Activated T-cell treated with anti-CD3 and anti-CD28 coated beads for 24 hours (primary cell): ENCODE measurements at regions not wholly inside any gene's neighbourhood (a gene's known extent, or its start where the extent isn't known, plus 50 kb on each side); places are given as distances from the start of the nearest gene placed in this dataset.

Experiments
- DNase-seq: peaks from one replicate; pipeline ENCODE4 v3.0.0-alpha.2; 2020; ENCODE audit warnings: low read depth

DNA sequence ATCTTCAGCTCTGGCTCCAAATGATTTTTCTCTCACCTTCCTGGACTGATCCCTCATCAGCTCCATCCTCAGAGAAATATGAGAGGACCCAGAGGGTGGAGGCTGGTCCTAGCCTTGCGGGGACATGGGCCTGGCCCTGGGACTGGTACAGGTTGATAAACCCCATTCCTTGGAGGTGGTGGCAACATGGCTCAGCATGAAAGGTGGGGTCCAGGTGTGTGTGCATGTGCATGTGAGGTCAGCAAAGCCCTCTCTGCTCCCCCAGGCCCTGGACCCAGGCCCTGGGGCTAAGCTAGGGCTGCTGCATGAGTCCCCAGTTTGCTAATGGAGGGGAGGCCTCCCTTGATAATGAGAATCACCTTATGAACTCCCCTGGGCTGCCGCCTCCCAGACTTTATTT is 363.1 kb downstream of the MATN1 start:
- DNase-seq: no peak

DNA sequence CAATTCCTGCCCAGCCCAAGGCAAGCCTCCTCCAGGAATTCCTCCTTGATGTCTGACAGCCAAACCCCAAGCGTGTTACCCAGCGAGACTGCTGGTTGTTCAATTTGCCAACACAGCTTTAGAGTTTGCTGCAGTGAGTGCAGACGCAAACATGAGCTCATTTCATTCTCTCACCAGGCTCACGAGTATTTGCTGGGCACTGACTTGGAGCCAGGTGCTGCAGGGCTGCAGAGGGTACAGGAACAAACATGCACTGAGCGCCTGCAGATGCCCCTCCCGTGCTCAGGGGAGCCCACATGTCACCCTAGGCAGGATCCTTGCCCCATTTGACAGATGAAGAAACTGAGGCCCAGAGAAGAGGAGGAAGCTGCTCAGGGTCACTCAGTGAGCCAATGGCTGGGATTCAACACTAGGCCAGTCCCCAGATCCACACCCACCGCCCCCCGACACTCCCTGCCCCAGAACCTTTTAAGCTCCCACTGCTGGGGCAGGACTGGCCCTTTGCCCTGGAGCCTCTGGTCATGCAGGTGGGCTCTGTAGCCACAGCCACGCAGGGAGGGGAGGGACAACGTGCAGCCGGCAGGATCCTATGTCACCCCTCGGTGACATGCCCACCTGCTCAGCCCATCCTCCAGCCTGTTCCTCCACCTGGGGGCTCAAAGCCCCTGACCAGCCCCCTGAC is 363.7 kb downstream of the MATN1 start:
- DNase-seq: no peak

DNA sequence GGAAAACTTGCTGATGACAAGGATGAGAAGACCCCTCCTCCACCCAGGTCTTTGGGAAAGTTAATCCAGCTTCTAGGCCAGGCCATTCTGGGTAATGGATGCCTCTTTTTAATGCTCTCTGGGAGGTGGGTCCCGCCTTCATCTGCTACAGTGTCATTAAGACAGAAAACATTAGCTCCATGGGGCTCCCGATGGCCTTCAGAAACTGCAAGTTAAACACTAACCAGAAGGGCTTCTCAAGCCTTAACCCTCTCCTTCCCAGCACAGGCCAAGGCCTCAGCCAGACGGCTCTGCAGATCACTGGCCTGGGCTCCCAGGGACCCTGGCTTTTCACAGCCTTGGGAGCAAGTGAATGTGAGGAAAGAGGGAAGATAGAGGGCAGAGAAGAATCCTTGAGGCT is 364.9 kb downstream of the MATN1 start:
- DNase-seq: no peak

DNA sequence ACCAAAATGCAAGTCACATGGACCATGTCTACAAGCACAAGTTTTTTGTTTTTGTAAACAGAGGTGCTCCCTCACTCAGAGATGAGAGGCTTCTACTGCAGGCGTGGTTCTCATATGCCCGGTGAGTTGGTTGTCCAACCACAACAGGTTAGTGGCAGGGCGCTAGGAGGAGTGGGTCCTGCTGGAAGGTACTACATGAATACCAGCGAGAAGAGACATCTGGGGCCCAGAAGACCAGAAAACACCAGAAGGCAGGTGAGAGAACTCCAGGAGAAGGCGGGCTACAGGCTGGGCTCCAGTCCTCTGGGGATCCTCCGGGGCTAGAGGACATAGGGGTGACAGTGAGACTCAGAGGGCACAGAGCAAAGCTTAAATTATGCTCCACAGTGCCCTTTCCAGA is 366.5 kb downstream of the MATN1 start:
- DNase-seq: no peak

DNA sequence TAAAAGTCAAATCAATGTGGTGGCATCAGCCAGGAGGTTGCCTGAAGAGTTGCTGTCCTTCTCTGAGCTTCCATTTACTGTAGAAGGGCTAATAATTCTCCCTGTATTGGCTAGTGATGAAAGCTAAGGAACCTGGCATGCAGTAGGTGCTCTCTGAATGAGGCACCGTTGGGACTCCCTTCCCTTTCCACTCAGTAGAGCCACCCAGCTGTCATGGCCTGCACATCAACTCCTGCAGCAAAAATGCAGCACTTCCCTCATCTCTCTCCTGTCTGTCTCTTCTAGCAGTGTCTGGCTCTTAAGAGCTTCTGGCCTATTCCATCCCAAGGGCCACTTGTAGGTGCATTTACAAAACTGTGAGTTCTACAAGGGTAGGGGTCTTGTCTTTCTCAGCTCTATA is 369.0 kb downstream of the MATN1 start:
- DNase-seq: no peak

DNA sequence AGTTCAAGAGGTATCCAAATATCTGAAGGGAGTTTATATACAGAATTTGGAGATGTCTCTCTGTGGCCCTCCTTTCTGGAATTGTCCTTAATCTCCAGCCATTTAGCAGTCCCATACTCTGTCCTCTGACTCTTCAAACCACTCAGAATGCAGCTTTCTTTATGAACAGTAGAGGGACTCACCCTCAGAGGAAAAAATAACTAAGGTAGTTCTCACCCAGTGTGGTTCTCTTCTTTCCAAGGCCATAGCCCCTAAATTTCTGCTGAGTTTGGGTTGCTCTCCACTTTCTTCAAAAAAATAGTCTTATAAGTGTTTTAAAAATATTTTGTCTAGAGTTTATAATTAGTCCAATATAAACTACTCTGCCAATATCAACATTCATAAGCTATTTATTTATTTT is 369.7 kb downstream of the MATN1 start:
- no peak for DNase-seq

DNA sequence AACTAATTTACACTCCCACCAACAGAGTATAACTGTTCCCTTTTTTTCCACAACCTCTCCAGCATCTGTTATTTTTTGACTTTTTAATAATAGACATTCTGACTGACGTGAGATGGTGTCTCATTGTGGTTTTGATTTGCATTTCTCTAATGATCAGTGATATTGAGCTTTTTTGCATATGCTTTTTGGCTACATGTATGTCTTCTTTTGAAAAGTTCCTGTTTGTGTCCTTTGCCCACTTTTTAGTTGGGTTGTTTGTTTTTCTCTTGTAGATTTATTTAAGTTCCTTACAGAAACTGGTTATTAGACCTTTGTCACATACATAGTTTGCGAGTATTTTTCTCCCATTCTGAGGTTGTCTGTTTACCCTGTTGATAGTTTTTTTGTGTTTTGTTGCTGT is 375.2 kb downstream of the MATN1 start:
- DNase-seq: no peak

GRCh38 chr1:30345491-30346130 is 377.8 kb downstream of the MATN1 start:
- no peak for DNase-seq

DNA sequence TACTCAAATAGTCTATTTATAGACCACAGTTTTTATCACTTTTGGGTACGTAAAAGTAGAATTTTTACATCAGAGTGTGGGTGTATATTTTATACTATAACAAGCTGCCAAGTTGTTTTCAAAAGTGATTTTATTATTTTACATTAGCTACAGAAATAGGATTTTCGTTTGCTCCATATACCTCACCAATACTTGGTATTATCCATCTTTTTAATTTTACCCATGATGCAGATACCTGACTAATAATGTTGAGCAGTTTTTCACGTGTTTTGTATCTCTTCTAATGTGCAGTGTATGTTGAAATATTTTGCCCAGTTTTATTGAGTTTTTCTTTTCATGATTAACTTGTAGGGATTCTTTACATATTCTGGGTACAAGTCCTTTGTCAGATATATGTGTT is 379.8 kb downstream of the MATN1 start:
- DNase-seq: no peak

DNA sequence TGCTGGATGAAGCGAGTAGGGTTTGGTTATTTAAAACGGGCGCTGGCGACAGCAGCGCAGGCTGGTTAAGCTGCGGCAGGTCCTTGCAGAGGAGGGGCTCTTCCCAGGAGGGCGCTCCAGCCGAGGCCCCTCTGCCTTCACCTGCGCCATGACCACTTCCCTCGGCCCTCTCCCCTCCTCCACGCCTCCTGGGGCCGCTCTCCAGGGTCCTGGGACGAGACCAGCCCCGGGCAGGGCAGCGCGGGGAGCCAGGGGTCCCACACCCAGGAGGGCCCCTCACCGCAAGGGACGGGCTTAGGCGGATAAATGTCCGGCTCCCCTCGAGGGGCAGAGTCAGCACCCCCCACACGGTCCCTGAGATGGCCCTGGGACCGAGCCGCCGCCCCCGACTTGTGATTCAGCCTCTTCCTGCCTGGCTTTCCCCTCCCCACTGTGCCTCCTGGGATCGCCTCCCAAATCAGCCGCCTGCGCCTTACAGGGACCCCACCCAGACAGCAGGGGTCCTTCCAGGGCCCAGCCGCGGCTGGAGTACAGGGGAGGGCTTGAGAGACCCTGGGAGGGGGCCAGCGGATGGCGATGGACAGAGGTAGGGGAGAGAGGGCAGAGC is 380.7 kb downstream of the MATN1 start:
- no peak for DNase-seq

GRCh38 chr1:30340934-30341333 is 382.5 kb downstream of the MATN1 start:
- no peak for DNase-seq

DNA sequence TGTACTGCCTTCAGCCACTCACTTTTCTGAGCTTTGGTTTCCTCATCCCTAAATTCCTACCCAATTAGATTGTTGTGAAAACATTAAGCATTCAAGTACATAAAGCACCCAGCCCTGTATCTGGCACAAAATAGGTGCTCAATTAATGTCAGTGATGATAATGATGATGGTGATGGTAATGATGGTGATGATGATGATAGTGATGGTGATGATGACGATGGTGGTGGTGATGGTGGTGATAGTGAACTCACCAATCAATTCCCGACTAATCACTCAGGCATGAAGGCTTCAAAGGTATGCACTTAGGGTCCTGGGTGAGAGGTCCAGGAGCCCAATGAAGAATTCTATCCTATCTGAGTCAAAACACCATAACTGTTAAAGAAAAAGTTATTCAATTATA is 383.5 kb downstream of the MATN1 start:
- no peak for DNase-seq

- no peak for DNase-seq
Observed at GRCh38 chr1:30338765-30339164, 384.6 kb downstream of the MATN1 start.

DNA sequence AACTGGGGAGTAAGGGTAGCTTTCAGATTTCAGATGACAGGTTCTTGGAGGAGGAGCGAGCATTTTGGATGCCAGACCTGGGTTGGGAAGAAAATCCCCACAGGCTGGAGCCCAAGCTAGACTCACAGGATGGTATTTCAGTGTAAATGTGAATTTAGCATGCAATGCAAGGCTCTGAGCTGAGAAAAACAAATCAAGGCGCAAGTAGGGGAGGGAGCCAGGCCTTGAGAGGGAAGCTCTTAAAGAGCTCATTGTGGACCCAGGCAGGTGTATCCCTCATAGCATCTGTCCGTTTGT is 386.1 kb downstream of the MATN1 start:
- no peak for DNase-seq

DNA sequence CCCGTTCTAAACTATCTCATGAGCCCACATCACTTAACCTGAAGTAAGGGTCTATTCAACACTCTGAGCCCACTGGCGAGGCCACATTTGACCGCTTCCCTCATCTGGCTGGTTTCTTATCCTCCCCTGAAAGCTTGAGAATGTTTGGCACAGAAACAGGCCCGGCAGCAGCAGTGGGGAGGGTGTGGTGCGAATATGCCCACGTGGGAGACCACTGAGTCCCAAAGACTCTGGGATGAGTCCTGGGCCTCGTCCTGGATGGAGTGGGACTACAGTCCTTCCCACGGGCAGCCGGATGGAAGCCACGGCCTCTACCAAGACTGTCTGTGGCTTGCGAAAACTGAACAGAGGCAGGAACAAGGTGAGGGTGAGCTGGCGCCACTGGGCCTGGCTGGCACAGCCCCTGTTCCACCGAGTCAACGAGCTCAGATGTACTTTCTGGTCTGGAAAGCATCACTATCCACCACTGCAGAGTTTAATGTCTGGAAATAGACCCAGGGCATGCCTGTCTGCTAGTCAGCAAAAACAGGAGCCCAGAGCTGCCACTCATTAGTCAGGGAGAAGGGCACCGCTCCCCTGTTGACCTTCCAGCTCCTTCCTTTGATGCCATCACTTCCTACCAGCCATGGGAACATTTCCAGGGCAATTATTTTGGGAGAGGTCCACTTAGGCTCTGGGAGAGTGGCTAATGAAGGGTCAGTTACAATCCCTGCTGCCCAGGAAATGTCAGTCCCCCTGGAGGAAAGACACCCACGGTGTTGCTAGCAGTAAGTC is 386.6 kb downstream of the MATN1 start:
- no peak for DNase-seq

DNA sequence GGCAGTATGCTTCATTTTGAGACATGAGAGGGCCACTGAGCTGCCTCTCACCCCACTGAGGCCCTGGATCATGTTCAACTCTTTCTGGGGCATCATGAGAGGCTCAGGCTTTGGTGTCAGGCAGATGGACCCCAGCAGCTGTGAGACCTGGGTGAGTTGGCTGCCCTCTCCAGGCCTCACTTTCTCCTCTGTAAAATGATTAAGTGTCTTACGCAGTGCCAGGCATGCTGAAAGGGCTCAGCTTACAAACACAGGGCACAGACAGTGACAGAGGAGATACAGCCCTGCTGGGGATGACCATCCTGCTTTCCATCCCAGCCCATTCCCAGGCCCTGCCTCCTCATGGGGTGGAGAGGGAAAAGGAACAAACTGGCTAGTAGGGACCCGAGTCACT is 387.4 kb downstream of the MATN1 start:
- DNase-seq: no peak

- no peak for DNase-seq
Observed at GRCh38 chr1:30335389-30335996, 387.9 kb downstream of the MATN1 start.

GRCh38 chr1:30334767-30335166 is 388.6 kb downstream of the MATN1 start:
- no peak for DNase-seq

DNA sequence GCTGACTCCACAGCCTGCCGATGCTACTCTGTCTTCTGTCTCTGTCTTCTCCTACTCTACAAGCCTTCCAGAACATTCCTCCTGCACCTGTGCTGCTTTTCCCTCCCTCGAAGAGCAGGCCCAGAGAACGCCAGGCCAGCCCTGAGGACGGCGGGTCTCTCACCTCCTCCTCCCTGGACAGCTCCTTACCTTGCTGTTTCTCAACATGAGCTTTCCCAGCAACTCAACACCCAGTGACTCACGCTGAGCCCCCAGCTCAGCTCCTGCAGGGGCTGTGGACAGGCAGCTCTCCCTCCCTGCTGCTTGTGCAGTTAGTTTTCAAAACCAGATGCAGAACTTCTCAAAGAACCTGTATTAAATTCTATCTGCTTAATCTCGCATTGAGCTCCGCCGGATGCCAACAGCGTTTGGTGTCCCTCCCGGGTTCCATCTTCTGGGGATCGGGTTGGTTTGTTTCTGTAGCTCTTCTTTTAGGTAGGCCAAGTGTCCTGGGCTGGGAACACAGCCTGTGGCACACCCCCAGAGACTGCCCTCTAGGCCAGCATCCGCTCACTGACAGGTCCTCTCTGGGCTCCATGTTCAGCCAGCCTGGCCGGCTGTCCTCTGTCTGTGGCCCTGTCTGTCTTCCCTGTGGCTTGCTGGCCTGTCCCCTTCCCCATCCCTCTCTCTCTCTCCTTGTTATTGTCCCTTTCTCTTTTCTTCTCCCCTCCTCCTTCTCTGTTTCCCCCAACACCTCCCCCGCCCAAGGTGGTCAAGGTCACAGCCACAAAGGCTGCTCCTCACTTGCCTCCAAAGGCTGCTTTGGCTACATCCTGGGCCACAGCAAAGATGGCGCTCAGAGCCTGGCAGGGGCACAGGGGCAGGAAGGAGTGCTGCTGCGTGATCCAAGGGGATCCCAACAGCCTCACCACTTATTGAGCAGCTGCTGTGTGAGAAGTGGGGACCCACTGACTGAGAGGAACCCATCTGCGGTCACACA is 391.0 kb downstream of the MATN1 start:
- DNase-seq: no peak

- DNase-seq: no peak
Observed at GRCh38 chr1:30331415-30332065, 391.8 kb downstream of the MATN1 start.

GRCh38 chr1:30330644-30331043 is 392.7 kb downstream of the MATN1 start:
- no peak for DNase-seq
